ENCODE measurements at regions not wholly inside any gene's neighbourhood (a gene's known extent, or its start where the extent isn't known, plus 50 kb on each side); places are given as distances from the start of the nearest gene placed in this dataset.

- no peak overlapping the region for H3K4me3 ChIP-seq
- TF ChIP-seq CTCF (IDR thresholded peaks at IDR 0.05) (no peak), EP300 (IDR thresholded peaks at IDR 0.05) (no peak), POLR2AphosphoS5 (IDR thresholded peaks at IDR 0.05) (no peak), POLR2A (IDR thresholded peaks at IDR 0.05) (no peak)
- DNase-seq = no peak
- intact Hi-C loops (cut with DNase I; ENCODE audit: low total_unique reads) = no loop called here
- no peaks in the 10 kb centered on the region for H3K36me3 ChIP-seq
- H3K9me3 ChIP-seq = no peaks in the 10 kb centered on the region
- 87 to 95% (median 89%) methylated on average over 3 of the region's 3 CpGs for WGBS, 5 donors
- no peaks in the 10 kb centered on the region for H3K4me1 ChIP-seq
- no peaks in the 10 kb centered on the region for H3K27me3 ChIP-seq
- no peak overlapping the region for H3K27ac ChIP-seq
Observed at GRCh38 chr16:86176462-86176861, 277.5 kb downstream of the IRF8 start.

- TF ChIP-seq EP300 (IDR thresholded peaks at IDR 0.05) (no peak), CTCF (IDR thresholded peaks at IDR 0.05) (no peak)
- Histone ChIP-seq H3K36me3 (no peaks in the 10 kb centered on the region), H3K9me3 (no peaks in the 10 kb centered on the region), H3K27ac (no peak overlapping the region), H3K27me3 (no peaks in the 10 kb centered on the region), H3K4me1 (no peaks in the 10 kb centered on the region), H3K4me3 (no peak overlapping the region)
- intact Hi-C loops (cut with DNase I; ENCODE audit: low total_unique reads) = no loop called here
- 73 to 80% (median 78%) methylated on average over 13 of the region's 13 CpGs for WGBS, 5 donors
- DNase-seq = no peak
Observed at GRCh38 chr16:86180244-86180643, 281.3 kb downstream of the IRF8 start.

- DNase-seq = no peak
- intact Hi-C loops (cut with DNase I; ENCODE audit: low total_unique reads) = no loop called here
- Histone ChIP-seq H3K27me3 (no peaks in the 10 kb centered on the region), H3K36me3 (no peaks in the 10 kb centered on the region), H3K4me1 (no peaks in the 10 kb centered on the region), H3K4me3 (no peak overlapping the region), H3K9me3 (no peaks in the 10 kb centered on the region), H3K27ac (no peak overlapping the region)
- 89 to 98% (median 92%) methylated on average over 4 of the region's 4 CpGs for WGBS, 5 donors
- no peak for TF ChIP-seq POLR2A (IDR thresholded peaks at IDR 0.05)
- TF ChIP-seq EP300 (IDR thresholded peaks at IDR 0.05) = no peak
- TF ChIP-seq CTCF (IDR thresholded peaks at IDR 0.05) = no peak
- TF ChIP-seq POLR2AphosphoS5 (IDR thresholded peaks at IDR 0.05) = no peak
Observed at GRCh38 chr16:86180780-86181179, 281.8 kb downstream of the IRF8 start.

GRCh38 chr16:86181526-86181925, 282.6 kb downstream of the IRF8 start:
- Histone ChIP-seq H3K27me3 (no peaks in the 10 kb centered on the region), H3K4me3 (no peak overlapping the region), H3K36me3 (no peaks in the 10 kb centered on the region), H3K9me3 (no peaks in the 10 kb centered on the region), H3K27ac (no peak overlapping the region), H3K4me1 (no peaks in the 10 kb centered on the region)
- intact Hi-C loops (cut with DNase I; ENCODE audit: low total_unique reads) = no loop called here
- TF ChIP-seq POLR2AphosphoS5 (IDR thresholded peaks at IDR 0.05) (no peak), POLR2A (IDR thresholded peaks at IDR 0.05) (no peak), EP300 (IDR thresholded peaks at IDR 0.05) (no peak), CTCF (IDR thresholded peaks at IDR 0.05) (no peak)
- WGBS, 5 donors = 88 to 94% (median 89%) methylated on average over 7 to 15 of the region's 15 CpGs
- DNase-seq = no peak
